ENCODE measurements at regions not wholly inside any gene's neighbourhood (a gene's known extent, or its start where the extent isn't known, plus 50 kb on each side); places are given as distances from the start of the nearest gene placed in this dataset.

DNA sequence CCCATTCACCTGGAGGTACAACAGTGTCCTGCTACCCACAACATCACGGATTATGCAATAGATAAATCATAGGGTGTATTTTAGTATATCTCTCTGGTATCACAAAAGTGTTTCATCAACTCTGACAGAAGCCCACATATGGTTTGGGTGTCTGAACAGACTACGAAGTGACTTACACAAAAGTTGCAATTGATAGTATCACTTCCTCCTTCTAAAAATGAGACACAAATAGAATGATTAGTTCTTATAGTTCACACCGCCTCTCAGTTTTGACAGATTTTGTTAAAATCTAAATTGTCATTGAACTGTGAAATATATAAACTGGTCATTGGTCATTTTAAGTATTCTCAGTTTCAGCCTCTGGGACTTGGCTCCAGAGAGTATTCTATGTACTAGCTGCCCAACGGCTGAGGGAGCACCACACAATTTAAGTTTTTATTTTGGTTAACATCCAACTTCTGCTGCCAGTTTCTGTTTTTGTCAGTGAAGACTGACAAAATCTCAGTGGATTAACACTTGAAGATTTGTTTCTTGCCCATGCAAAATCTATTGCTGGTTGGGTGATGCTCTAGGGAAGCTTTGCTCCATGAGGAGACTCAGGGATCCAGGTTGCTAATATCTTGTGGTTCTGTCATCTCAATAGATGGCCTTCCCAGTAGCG, 113.8 kb upstream of the PUDP start:
- TF ChIP-seq, protein P1, sequence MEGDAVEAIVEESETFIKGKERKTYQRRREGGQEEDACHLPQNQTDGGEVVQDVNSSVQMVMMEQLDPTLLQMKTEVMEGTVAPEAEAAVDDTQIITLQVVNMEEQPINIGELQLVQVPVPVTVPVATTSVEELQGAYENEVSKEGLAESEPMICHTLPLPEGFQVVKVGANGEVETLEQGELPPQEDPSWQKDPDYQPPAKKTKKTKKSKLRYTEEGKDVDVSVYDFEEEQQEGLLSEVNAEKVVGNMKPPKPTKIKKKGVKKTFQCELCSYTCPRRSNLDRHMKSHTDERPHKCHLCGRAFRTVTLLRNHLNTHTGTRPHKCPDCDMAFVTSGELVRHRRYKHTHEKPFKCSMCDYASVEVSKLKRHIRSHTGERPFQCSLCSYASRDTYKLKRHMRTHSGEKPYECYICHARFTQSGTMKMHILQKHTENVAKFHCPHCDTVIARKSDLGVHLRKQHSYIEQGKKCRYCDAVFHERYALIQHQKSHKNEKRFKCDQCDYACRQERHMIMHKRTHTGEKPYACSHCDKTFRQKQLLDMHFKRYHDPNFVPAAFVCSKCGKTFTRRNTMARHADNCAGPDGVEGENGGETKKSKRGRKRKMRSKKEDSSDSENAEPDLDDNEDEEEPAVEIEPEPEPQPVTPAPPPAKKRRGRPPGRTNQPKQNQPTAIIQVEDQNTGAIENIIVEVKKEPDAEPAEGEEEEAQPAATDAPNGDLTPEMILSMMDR (IDR thresholded peaks at IDR 0.05) = no peak
- no peak for TF ChIP-seq POLR2A (IDR thresholded peaks at IDR 0.05)
